ENCODE measurements at regions not wholly inside any gene's neighbourhood (a gene's known extent, or its start where the extent isn't known, plus 50 kb on each side); places are given as distances from the start of the nearest gene placed in this dataset.

DNA sequence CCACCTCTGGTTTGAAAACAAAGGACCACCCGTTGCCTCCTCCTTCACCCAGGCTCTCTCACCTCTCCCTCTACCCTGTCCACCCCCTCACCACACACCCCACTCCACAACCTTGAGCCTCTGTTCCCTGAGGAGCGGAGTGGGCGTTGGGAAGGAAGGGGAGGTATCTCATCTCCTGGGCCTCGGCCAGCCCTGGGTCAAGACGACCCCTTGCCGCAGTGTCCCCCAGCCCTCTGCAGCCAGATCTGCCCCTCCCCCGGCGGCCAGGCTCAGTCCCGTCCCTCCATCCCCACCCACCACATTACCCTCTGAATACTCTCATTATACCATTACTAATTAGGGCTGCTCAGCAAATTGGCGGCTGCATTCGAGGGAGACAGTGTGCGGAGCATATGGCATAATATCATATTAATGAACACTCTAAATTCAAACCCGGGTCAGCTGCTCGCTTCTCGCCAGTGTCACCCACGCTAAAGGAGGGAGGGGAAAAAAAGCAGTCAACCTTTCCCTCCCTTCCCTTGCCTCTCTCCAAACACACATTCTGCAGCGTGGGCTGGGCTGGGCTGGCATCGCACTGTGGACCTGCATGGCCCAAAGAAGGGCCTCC, 123.2 kb upstream of the LHX1 start:
- no peak for TF ChIP-seq EZH2 (IDR thresholded peaks at IDR 0.05; ENCODE audit: low read length, unreplicated experiment)
- TF ChIP-seq, protein P1, sequence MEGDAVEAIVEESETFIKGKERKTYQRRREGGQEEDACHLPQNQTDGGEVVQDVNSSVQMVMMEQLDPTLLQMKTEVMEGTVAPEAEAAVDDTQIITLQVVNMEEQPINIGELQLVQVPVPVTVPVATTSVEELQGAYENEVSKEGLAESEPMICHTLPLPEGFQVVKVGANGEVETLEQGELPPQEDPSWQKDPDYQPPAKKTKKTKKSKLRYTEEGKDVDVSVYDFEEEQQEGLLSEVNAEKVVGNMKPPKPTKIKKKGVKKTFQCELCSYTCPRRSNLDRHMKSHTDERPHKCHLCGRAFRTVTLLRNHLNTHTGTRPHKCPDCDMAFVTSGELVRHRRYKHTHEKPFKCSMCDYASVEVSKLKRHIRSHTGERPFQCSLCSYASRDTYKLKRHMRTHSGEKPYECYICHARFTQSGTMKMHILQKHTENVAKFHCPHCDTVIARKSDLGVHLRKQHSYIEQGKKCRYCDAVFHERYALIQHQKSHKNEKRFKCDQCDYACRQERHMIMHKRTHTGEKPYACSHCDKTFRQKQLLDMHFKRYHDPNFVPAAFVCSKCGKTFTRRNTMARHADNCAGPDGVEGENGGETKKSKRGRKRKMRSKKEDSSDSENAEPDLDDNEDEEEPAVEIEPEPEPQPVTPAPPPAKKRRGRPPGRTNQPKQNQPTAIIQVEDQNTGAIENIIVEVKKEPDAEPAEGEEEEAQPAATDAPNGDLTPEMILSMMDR (conservative IDR thresholded peaks at IDR 0.05; ENCODE audit: low read depth, low read length) = no peak
- TF ChIP-seq EZH2phosphoT487 (IDR thresholded peaks at IDR 0.05; ENCODE audit: borderline replicate concordance, low read length) = no peak
- CTCF ChIA-PET = no interaction called here

DNA sequence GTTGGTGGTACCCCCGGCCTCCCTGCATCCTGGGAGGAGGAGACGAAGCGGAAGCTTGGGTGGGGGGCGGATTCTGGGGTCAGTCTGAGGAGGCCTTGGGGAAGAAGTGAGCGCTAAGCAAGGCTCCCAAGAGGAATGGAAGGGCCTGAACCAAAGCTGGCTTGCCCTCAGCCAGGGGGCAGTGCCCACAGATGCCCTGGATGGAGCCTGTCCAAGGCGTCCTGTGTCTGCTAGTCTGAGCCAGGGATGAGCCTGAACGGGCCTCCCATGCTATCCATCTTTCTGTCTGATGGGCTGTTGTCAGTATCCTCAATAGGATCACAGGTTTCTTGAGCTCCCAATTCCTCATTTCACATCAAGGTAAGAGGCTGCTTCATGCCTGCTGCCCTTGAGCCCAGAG, 122.3 kb upstream of the LHX1 start:
- no peaks in the 10 kb centered on the region for H3F3A ChIP-seq (ENCODE audit: low read length, unreplicated experiment)
- POLR2A ChIA-PET (ENCODE audit: unreplicated experiment) = no interaction called here
- BruUV-seq (replicated peaks) = no TSS peak
- DNase-seq = no peak
- H3K27ac ChIP-seq (ENCODE audit: low read length) = no peak overlapping the region
- H3K4me3 ChIP-seq (ENCODE audit: low read length) = no peak overlapping the region
- H3K4me2 ChIP-seq (ENCODE audit: low read length) = no peak overlapping the region
- no peak overlapping the region for H3K9ac ChIP-seq (ENCODE audit: low read length)
- no peaks in the 10 kb centered on the region for H4K20me1 ChIP-seq (ENCODE audit: low read length)
- no peaks in the 10 kb centered on the region for H3K9me2 ChIP-seq (replicated peaks; ENCODE audit: low read length)
- no peaks in the 10 kb centered on the region for H3K79me2 ChIP-seq (ENCODE audit: low read length)
- TF ChIP-seq EZH2 (IDR thresholded peaks at IDR 0.05; ENCODE audit: low read length, unreplicated experiment) (no peak), EZH2phosphoT487 (IDR thresholded peaks at IDR 0.05; ENCODE audit: borderline replicate concordance, low read length) (no peak)
- TF ChIP-seq, protein P1 (conservative IDR thresholded peaks at IDR 0.05; ENCODE audit: low read depth, low read length) = no peak
- no peak overlapping the region for H2AFZ ChIP-seq (ENCODE audit: low read length)
- H3K27me3 ChIP-seq (ENCODE audit: low read length) = peaks cover 11% of the 10 kb centered on the region; the same call in 1 of the 2 replicates
- H3K36me3 ChIP-seq (ENCODE audit: low read depth, low read length) = no peaks in the 10 kb centered on the region
- no peaks in the 10 kb centered on the region for H3K9me3 ChIP-seq (ENCODE audit: low read length)
- CTCF ChIA-PET = no interaction called here
- no peak for ATAC-seq
- H3K4me1 ChIP-seq (ENCODE audit: insufficient read depth, low read length) = no peaks in the 10 kb centered on the region
- intact Hi-C loops (cut with micrococcal nuclease) = no loop called here

More for the DNA sequence above, 123.2 kb upstream of the LHX1 start:
- ATAC-seq (no peak), DNase-seq (no peak)
- Histone ChIP-seq H3K4me2 (ENCODE audit: low read length) (no peak overlapping the region), H3K27ac (ENCODE audit: low read length) (no peak overlapping the region), H3K27me3 (ENCODE audit: low read length) (peaks cover 9% of the 10 kb centered on the region; the same call in 1 of the 2 replicates), H3K4me3 (ENCODE audit: low read length) (no peak overlapping the region), H3K9me2 (replicated peaks; ENCODE audit: low read length) (no peaks in the 10 kb centered on the region), H4K20me1 (ENCODE audit: low read length) (no peaks in the 10 kb centered on the region), H2AFZ (ENCODE audit: low read length) (no peak overlapping the region), H3K79me2 (ENCODE audit: low read length) (no peaks in the 10 kb centered on the region), H3K36me3 (ENCODE audit: low read depth, low read length) (no peaks in the 10 kb centered on the region), H3K9me3 (ENCODE audit: low read length) (no peaks in the 10 kb centered on the region), H3K4me1 (ENCODE audit: insufficient read depth, low read length) (no peaks in the 10 kb centered on the region), H3F3A (ENCODE audit: low read length, unreplicated experiment) (no peaks in the 10 kb centered on the region), H3K9ac (ENCODE audit: low read length) (no peak overlapping the region)
- intact Hi-C loops (cut with micrococcal nuclease) = no loop called here
- no TSS peak for BruUV-seq (replicated peaks)
- POLR2A ChIA-PET (ENCODE audit: unreplicated experiment) = no interaction called here

DNA sequence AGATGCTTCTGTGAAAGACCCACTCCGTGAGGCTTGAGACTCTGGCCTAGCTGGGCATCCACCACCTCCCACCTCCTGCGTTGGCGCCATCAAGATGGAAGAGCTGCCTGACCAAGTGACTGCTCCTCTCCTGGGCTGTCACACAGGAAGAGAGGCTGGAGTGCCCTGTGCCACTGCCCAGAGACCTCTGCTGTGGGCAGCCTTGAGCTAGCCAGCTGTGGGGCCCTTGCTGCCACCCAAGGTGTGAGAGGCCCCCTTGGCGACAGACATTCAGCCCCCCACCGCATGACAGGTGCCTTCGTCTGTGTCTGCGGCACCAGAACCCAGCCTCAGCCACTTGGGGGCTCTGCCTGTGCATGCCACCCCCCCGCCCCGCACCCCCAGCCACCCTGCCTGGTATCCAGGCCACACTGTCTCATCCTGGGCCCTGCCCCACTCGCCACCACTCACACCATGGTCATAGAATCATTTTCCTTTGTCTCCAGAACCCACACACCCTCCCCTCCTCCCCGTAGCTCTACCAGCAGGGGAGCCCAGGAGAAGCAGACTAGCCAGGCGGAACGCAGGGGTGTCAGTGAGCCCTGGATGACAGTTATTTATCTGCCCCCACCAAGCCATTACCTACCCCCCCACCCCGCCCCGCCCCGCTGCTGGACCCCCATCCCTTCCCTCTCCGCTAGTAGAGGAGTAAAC, 120.9 kb upstream of the LHX1 start:
- POLR2A ChIA-PET (ENCODE audit: unreplicated experiment) = no interaction called here
- no peak for TF ChIP-seq EZH2 (IDR thresholded peaks at IDR 0.05; ENCODE audit: low read length, unreplicated experiment)
- TF ChIP-seq, protein P1 (conservative IDR thresholded peaks at IDR 0.05; ENCODE audit: low read depth, low read length) = no peak
- no peak for TF ChIP-seq EZH2phosphoT487 (IDR thresholded peaks at IDR 0.05; ENCODE audit: borderline replicate concordance, low read length)
- H2AFZ ChIP-seq (ENCODE audit: low read length) = no peak overlapping the region

More for the DNA sequence above, 120.9 kb upstream of the LHX1 start:
- no peak for DNase-seq
- H3F3A ChIP-seq (ENCODE audit: low read length, unreplicated experiment) = no peaks in the 10 kb centered on the region
- no peak overlapping the region for H3K4me2 ChIP-seq (ENCODE audit: low read length)
- H3K36me3 ChIP-seq (ENCODE audit: low read depth, low read length) = no peaks in the 10 kb centered on the region
- H3K9ac ChIP-seq (ENCODE audit: low read length) = no peak overlapping the region
- H4K20me1 ChIP-seq (ENCODE audit: low read length) = no peaks in the 10 kb centered on the region
- H3K79me2 ChIP-seq (ENCODE audit: low read length) = no peaks in the 10 kb centered on the region
- H3K27me3 ChIP-seq (ENCODE audit: low read length) = peaks cover 22% of the 10 kb centered on the region
- no peaks in the 10 kb centered on the region for H3K4me1 ChIP-seq (ENCODE audit: insufficient read depth, low read length)
- CTCF ChIA-PET = no interaction called here
- intact Hi-C loops (cut with micrococcal nuclease) = no loop called here
- no peak overlapping the region for H3K27ac ChIP-seq (ENCODE audit: low read length)
- ATAC-seq = no peak
- H3K9me3 ChIP-seq (ENCODE audit: low read length) = no peaks in the 10 kb centered on the region
- H3K4me3 ChIP-seq (ENCODE audit: low read length) = no peak overlapping the region
- no TSS peak for BruUV-seq (replicated peaks)
- H3K9me2 ChIP-seq (replicated peaks; ENCODE audit: low read length) = no peaks in the 10 kb centered on the region
